ENCODE measurements at regions not wholly inside any gene's neighbourhood (a gene's known extent, or its start where the extent isn't known, plus 50 kb on each side); places are given as distances from the start of the nearest gene placed in this dataset.

GRCh38 chr16:26348095-26348494 is 656.3 kb downstream of the HS3ST4 start:
- no peaks in the 10 kb centered on the region for H3K4me1 Mint-ChIP-seq
- ChIA-PET CTCF (no interaction called here), POLR2A (no interaction called here)
- no peaks in the 10 kb centered on the region for H3K36me3 Mint-ChIP-seq (ENCODE audit: low read depth)
- H3K27ac Mint-ChIP-seq, result no peak overlapping the region
- H3K27me3 Mint-ChIP-seq, result peaks cover 4% of the 10 kb centered on the region
- intact Hi-C loops (cut with DNase I, micrococcal nuclease), result no loop called here
- ATAC-seq, result no peak
- DNase-seq, result no peak
- no peak overlapping the region for H3K4me3 Mint-ChIP-seq
- H3K9me3 Mint-ChIP-seq (ENCODE audit: low read depth), result no peaks in the 10 kb centered on the region

- ATAC-seq (no peak), DNase-seq (no peak)
- intact Hi-C loops (cut with DNase I, micrococcal nuclease), result no loop called here
- CTCF ChIA-PET, result no interaction called here
- H3K36me3 Mint-ChIP-seq (ENCODE audit: low read depth), result no peaks in the 10 kb centered on the region
- H3K9me3 Mint-ChIP-seq (ENCODE audit: low read depth), result peaks cover 3% of the 10 kb centered on the region
- peaks cover 9% of the 10 kb centered on the region for H3K27me3 Mint-ChIP-seq
- H3K4me3 Mint-ChIP-seq, result no peak overlapping the region
- POLR2A ChIA-PET, result interaction anchor here (0.6 kb wide), 1 partner anchor 35 kb away, joined by 5 read pairs; no protein-coding TSS in a partner anchor
- no peak overlapping the region for H3K27ac Mint-ChIP-seq
- no peaks in the 10 kb centered on the region for H3K4me1 Mint-ChIP-seq
Observed at GRCh38 chr16:26360867-26361266, 669.1 kb downstream of the HS3ST4 start.

GRCh38 chr16:26363581-26363980 is 671.8 kb downstream of the HS3ST4 start:
- Mint-ChIP-seq H3K27me3 (peaks cover 18% of the 10 kb centered on the region), H3K36me3 (ENCODE audit: low read depth) (no peaks in the 10 kb centered on the region), H3K27ac (no peak overlapping the region), H3K9me3 (ENCODE audit: low read depth) (no peaks in the 10 kb centered on the region), H3K4me3 (no peak overlapping the region), H3K4me1 (no peaks in the 10 kb centered on the region)
- intact Hi-C loops (cut with DNase I, micrococcal nuclease), result no loop called here
- ChIA-PET CTCF (no interaction called here), POLR2A (no interaction called here)
- ATAC-seq, result no peak
- no peak for DNase-seq

- H3K27ac Mint-ChIP-seq, result no peak overlapping the region
- intact Hi-C loops (cut with DNase I, micrococcal nuclease), result no loop called here
- no peaks in the 10 kb centered on the region for H3K9me3 Mint-ChIP-seq (ENCODE audit: low read depth)
- DNase-seq (no peak), ATAC-seq (no peak)
- H3K36me3 Mint-ChIP-seq (ENCODE audit: low read depth), result no peaks in the 10 kb centered on the region
- ChIA-PET POLR2A (no interaction called here), CTCF (no interaction called here)
- H3K27me3 Mint-ChIP-seq, result peaks cover 18% of the 10 kb centered on the region
- H3K4me1 Mint-ChIP-seq, result no peaks in the 10 kb centered on the region
- no peak overlapping the region for H3K4me3 Mint-ChIP-seq
Observed at GRCh38 chr16:26365161-26365940, 673.6 kb downstream of the HS3ST4 start.

- POLR2A ChIA-PET, result no interaction called here
- Mint-ChIP-seq H3K36me3 (ENCODE audit: low read depth) (no peaks in the 10 kb centered on the region), H3K27ac (no peak overlapping the region), H3K4me1 (no peaks in the 10 kb centered on the region), H3K27me3 (peaks cover 4% of the 10 kb centered on the region), H3K9me3 (ENCODE audit: low read depth) (no peaks in the 10 kb centered on the region), H3K4me3 (no peak overlapping the region)
- DNase-seq (no peak), ATAC-seq (no peak)
- CTCF ChIA-PET, result no interaction called here
- intact Hi-C loops (cut with DNase I, micrococcal nuclease), result no loop called here
Observed at GRCh38 chr16:26371349-26371869, 679.6 kb downstream of the HS3ST4 start.

- no peak for ATAC-seq
- Mint-ChIP-seq H3K27me3 (no peaks in the 10 kb centered on the region), H3K9me3 (ENCODE audit: low read depth) (no peaks in the 10 kb centered on the region), H3K4me1 (no peaks in the 10 kb centered on the region), H3K36me3 (ENCODE audit: low read depth) (no peaks in the 10 kb centered on the region), H3K27ac (no peak overlapping the region), H3K4me3 (no peak overlapping the region)
- POLR2A ChIA-PET, result no interaction called here
- CTCF ChIA-PET, result no interaction called here
- DNase-seq, result no peak
- intact Hi-C loops (cut with DNase I, micrococcal nuclease), result no loop called here
Observed at GRCh38 chr16:26374279-26374925, 682.6 kb downstream of the HS3ST4 start.

GRCh38 chr16:26382586-26382985 is 684.1 kb upstream of the C16orf82 start:
- DNase-seq (no peak), ATAC-seq (no peak)
- POLR2A ChIA-PET, result no interaction called here
- Mint-ChIP-seq H3K27ac (no peak overlapping the region), H3K27me3 (peaks cover 7% of the 10 kb centered on the region), H3K4me3 (no peak overlapping the region), H3K9me3 (ENCODE audit: low read depth) (no peaks in the 10 kb centered on the region), H3K36me3 (ENCODE audit: low read depth) (no peaks in the 10 kb centered on the region), H3K4me1 (no peaks in the 10 kb centered on the region)
- CTCF ChIA-PET, result no interaction called here
- intact Hi-C loops (cut with DNase I, micrococcal nuclease), result loop anchor here in 1 of 2 experiments (10.0 kb wide), 1 partner anchor 58 kb away; no protein-coding TSS in a partner anchor

GRCh38 chr16:26386096-26386495 is 680.6 kb upstream of the C16orf82 start:
- ATAC-seq, result no peak
- no peak for DNase-seq
- H3K36me3 Mint-ChIP-seq (ENCODE audit: low read depth), result no peaks in the 10 kb centered on the region
- no peaks in the 10 kb centered on the region for H3K4me1 Mint-ChIP-seq
- ChIA-PET CTCF (no interaction called here), POLR2A (no interaction called here)
- no peak overlapping the region for H3K4me3 Mint-ChIP-seq
- H3K9me3 Mint-ChIP-seq (ENCODE audit: low read depth), result no peaks in the 10 kb centered on the region
- H3K27me3 Mint-ChIP-seq, result peaks cover 10% of the 10 kb centered on the region
- H3K27ac Mint-ChIP-seq, result no peak overlapping the region
- intact Hi-C loops (cut with DNase I, micrococcal nuclease), result loop anchor here in 1 of 2 experiments (10.0 kb wide), 1 partner anchor 61 kb away; no protein-coding TSS in a partner anchor

GRCh38 chr16:26391833-26392232 is 674.9 kb upstream of the C16orf82 start:
- H3K9me3 Mint-ChIP-seq (ENCODE audit: low read depth), result peaks cover 3% of the 10 kb centered on the region
- CTCF ChIA-PET, result no interaction called here

GRCh38 chr16:26394409-26394808 is 672.3 kb upstream of the C16orf82 start:
- H3K27me3 Mint-ChIP-seq, result peaks cover 16% of the 10 kb centered on the region
- intact Hi-C loops (cut with DNase I, micrococcal nuclease), result no loop called here
- no peak overlapping the region for H3K27ac Mint-ChIP-seq
- H3K4me3 Mint-ChIP-seq, result no peak overlapping the region
- no peaks in the 10 kb centered on the region for H3K36me3 Mint-ChIP-seq (ENCODE audit: low read depth)
- no peaks in the 10 kb centered on the region for H3K4me1 Mint-ChIP-seq
- POLR2A ChIA-PET, result no interaction called here
- CTCF ChIA-PET, result no interaction called here
- no peak for ATAC-seq
- no peak for DNase-seq
- H3K9me3 Mint-ChIP-seq (ENCODE audit: low read depth), result peaks cover 3% of the 10 kb centered on the region

More at GRCh38 chr16:26391833-26392232, 674.9 kb upstream of the C16orf82 start:
- Mint-ChIP-seq H3K4me1 (no peaks in the 10 kb centered on the region), H3K4me3 (no peak overlapping the region), H3K27me3 (peaks cover 16% of the 10 kb centered on the region), H3K36me3 (ENCODE audit: low read depth) (no peaks in the 10 kb centered on the region), H3K27ac (no peak overlapping the region)
- ATAC-seq (no peak), DNase-seq (no peak)
- intact Hi-C loops (cut with DNase I, micrococcal nuclease), result no loop called here
- POLR2A ChIA-PET, result no interaction called here

GRCh38 chr16:26395700-26396099 is 671.0 kb upstream of the C16orf82 start:
- Mint-ChIP-seq H3K27ac (no peak overlapping the region), H3K4me3 (no peak overlapping the region), H3K4me1 (no peaks in the 10 kb centered on the region), H3K9me3 (ENCODE audit: low read depth) (peaks cover 3% of the 10 kb centered on the region), H3K36me3 (ENCODE audit: low read depth) (no peaks in the 10 kb centered on the region), H3K27me3 (peaks cover 16% of the 10 kb centered on the region)
- no peak for ATAC-seq
- ChIA-PET POLR2A (interaction anchor here (0.7 kb wide), 1 partner anchor 526 kb away, joined by 4 read pairs; no protein-coding TSS in a partner anchor), CTCF (no interaction called here)
- intact Hi-C loops (cut with DNase I, micrococcal nuclease), result no loop called here
- no peak for DNase-seq
